H1 (cell line): ENCODE measurements at regions not wholly inside any gene's neighbourhood (a gene's known extent, or its start where the extent isn't known, plus 50 kb on each side); places are given as distances from the start of the nearest gene placed in this dataset.

Source experiments
- CTCF ChIA-PET: fragments of 300-600 bp; sonication (Branson Sonifier 250); formaldehyde crosslinking; loops from one replicate; lab custom pipeline; 2021; ENCODE audit not compliant: partially characterized antibody; lab: Charles Lee
- POLR2A ChIA-PET: fragments of 300-600 bp; sonication (Branson Sonifier 250); formaldehyde crosslinking; loops from one replicate; lab custom pipeline; 2021; ENCODE audit warnings: inconsistent platforms; ENCODE audit not compliant: partially characterized antibody; lab: Charles Lee
- DNase-seq, 2 experiments: peaks; one replicate each; pipeline versions ENCODE4 v3.0.0 to v3.0.0-alpha.2; 2010 to 2022; ENCODE audit warnings: low spot score in 2 of 2, low read depth in 1 of 2, mixed read lengths in 1 of 2
- FAIRE-seq: peaks from 2 replicates; lab custom pipeline; 2011; peaks lifted over from hg19 to GRCh38; lab: Jason Lieb, UNC
- H2AFZ ChIP-seq: 2 replicates; pipeline ENCODE4 v1.8.1; 2012; ENCODE audit warnings: low read length, inconsistent platforms
- H2AK5ac ChIP-seq: 2 replicates; pipeline ENCODE4 v1.6.1; 2013; ENCODE audit warnings: low read depth, low read length
- H2BK120ac ChIP-seq: replicated peaks from 2 replicates; pipeline ENCODE3; 2013; ENCODE audit warnings: low read depth, low read length, inconsistent platforms
- H2BK12ac ChIP-seq: 2 replicates; pipeline ENCODE4 v1.6.1; 2013; ENCODE audit warnings: low read depth, low read length
- H2BK15ac ChIP-seq: 2 replicates; pipeline ENCODE4 v1.6.1; 2013; ENCODE audit warnings: low read length
- H2BK20ac ChIP-seq: 2 replicates; pipeline ENCODE4 v1.6.1; 2013; ENCODE audit warnings: low read length
- H2BK5ac ChIP-seq: 2 replicates; pipeline ENCODE4 v1.6.1; 2013; ENCODE audit warnings: low read depth, low read length
- H3K14ac ChIP-seq: 2 replicates; pipeline ENCODE4 v1.6.1; 2013; ENCODE audit warnings: inconsistent platforms; ENCODE audit not compliant: insufficient read length
- H3K18ac ChIP-seq: 2 replicates; pipeline ENCODE4 v1.6.1; 2013; ENCODE audit warnings: low read length; ENCODE audit errors: extremely low read depth
- H3K23ac ChIP-seq: 2 replicates; pipeline ENCODE4 v1.6.1; 2013; ENCODE audit warnings: inconsistent platforms; ENCODE audit not compliant: insufficient read length
- H3K23me2 ChIP-seq: 2 replicates; pipeline ENCODE4 v1.6.1; 2013; ENCODE audit warnings: low read depth, low read length
- H3K27ac ChIP-seq: 2 replicates; pipeline ENCODE4 v1.6.1; 2011; ENCODE audit warnings: low read depth, low read length, inconsistent platforms
- H3K27me3 ChIP-seq, 4 experiments: replicated peaks in 1 of 4; 1 replicate in 1 of 4; 2 replicates in 3 of 4; pipeline versions ENCODE4 v1.6.1 to v1.8.1; 2011 to 2013; ENCODE audit warnings: low read length in 3 of 4, mild to moderate bottlenecking in 3 of 4, inconsistent platforms in 2 of 4, mixed read lengths in 2 of 4, moderate library complexity in 1 of 4; ENCODE audit not compliant: control insufficient read depth in 3 of 4, insufficient read depth in 3 of 4; ENCODE audit errors: extremely low read depth in 1 of 4
- H3K36me3 ChIP-seq, 4 experiments: 2 replicates each; pipeline versions ENCODE4 v1.6.1 to v1.8.1; 2011 to 2013; ENCODE audit warnings: mild to moderate bottlenecking in 4 of 4, low read length in 3 of 4, moderate library complexity in 2 of 4, control low read depth in 1 of 4, inconsistent platforms in 1 of 4; ENCODE audit not compliant: insufficient read depth in 4 of 4, control insufficient read depth in 2 of 4
- H3K4ac ChIP-seq: replicated peaks from 2 replicates; pipeline ENCODE3; 2013; ENCODE audit warnings: low read length, low read depth, mixed read lengths, inconsistent platforms; ENCODE audit not compliant: insufficient read length
- H3K4me1 ChIP-seq, 4 experiments: replicated peaks in 1 of 4; 1 replicate in 1 of 4; 2 replicates in 3 of 4; pipeline versions ENCODE4 v1.6.1 to v1.8.1; 2011 to 2013; ENCODE audit warnings: low read length in 3 of 4, inconsistent platforms in 2 of 4, mixed read lengths in 1 of 4; ENCODE audit not compliant: insufficient read depth in 4 of 4, control insufficient read depth in 3 of 4
- H3K4me2 ChIP-seq, 2 experiments: 2 replicates each; pipeline versions ENCODE4 v1.6.1 to v1.8.1; 2011 to 2013; ENCODE audit warnings: low read depth in 2 of 2, low read length in 2 of 2, control low read depth in 1 of 2, inconsistent platforms in 1 of 2, mild to moderate bottlenecking in 1 of 2; ENCODE audit not compliant: insufficient read depth in 1 of 2
- H3K4me3 ChIP-seq, 4 experiments: fragments of 200-600, 300-600 bp in 1 of 4; sonication (generic), shearing (Covaris generic), sonication (Bioruptor Twin) in 1 of 4; 2 replicates each; pipeline versions ENCODE4 v1.5.1 to v1.8.1; 2011 to 2016; ENCODE audit warnings: low read length in 4 of 4, low read depth in 3 of 4, control low read depth in 2 of 4, inconsistent platforms in 2 of 4, mild to moderate bottlenecking in 2 of 4, mixed read lengths in 1 of 4, moderate library complexity in 1 of 4; ENCODE audit not compliant: insufficient read depth in 2 of 4; ENCODE audit errors: extremely low read depth in 1 of 4
- H3K56ac ChIP-seq: replicated peaks from 2 replicates; pipeline ENCODE3; 2013; ENCODE audit warnings: low read depth, mild to moderate bottlenecking, mixed read lengths, low read length, inconsistent platforms; ENCODE audit not compliant: insufficient read length
- H3K79me1 ChIP-seq: 2 replicates; pipeline ENCODE4 v1.6.1; 2013; ENCODE audit warnings: low read depth, low read length, control low read depth
- H3K79me2 ChIP-seq, 2 experiments: 2 replicates each; pipeline versions ENCODE4 v1.6.1 to v1.8.1; 2012 to 2013; ENCODE audit warnings: low read length in 2 of 2, mild to moderate bottlenecking in 2 of 2, inconsistent platforms in 1 of 2; ENCODE audit not compliant: insufficient read depth in 2 of 2, control insufficient read depth in 1 of 2
- H3K9ac ChIP-seq, 4 experiments: replicated peaks in 1 of 4; 1 replicate in 1 of 4; 2 replicates in 3 of 4; pipeline versions ENCODE4 v1.6.1 to v1.8.1; 2011 to 2013; ENCODE audit warnings: low read depth in 3 of 4, low read length in 3 of 4, control low read depth in 2 of 4, mild to moderate bottlenecking in 2 of 4, moderate library complexity in 2 of 4, inconsistent platforms in 1 of 4; ENCODE audit errors: extremely low read depth in 1 of 4
- H3K9me3 ChIP-seq, 2 experiments: 2 replicates each; pipeline versions ENCODE4 v1.6.1 to v1.8.1; 2012 to 2013; ENCODE audit warnings: mild to moderate bottlenecking in 2 of 2, moderate library complexity in 2 of 2, control low read depth in 1 of 2, inconsistent platforms in 1 of 2, low read depth in 1 of 2, low read length in 1 of 2, mixed read lengths in 1 of 2; ENCODE audit not compliant: insufficient read depth in 2 of 2
- H4K20me1 ChIP-seq, 2 experiments: replicated peaks in 1 of 2; 2 replicates each; pipeline versions ENCODE3 to v1.8.1; 2011 to 2013; ENCODE audit warnings: inconsistent platforms in 2 of 2, low read length in 2 of 2, mild to moderate bottlenecking in 1 of 2; ENCODE audit not compliant: insufficient read depth in 2 of 2, control insufficient read depth in 1 of 2
- H4K5ac ChIP-seq: 2 replicates; pipeline ENCODE4 v1.6.1; 2013; ENCODE audit warnings: low read length, low read depth, mixed read lengths, inconsistent platforms; ENCODE audit not compliant: insufficient read length
- H4K8ac ChIP-seq: 2 replicates; pipeline ENCODE4 v1.8.0; 2013; ENCODE audit warnings: mild to moderate bottlenecking, moderate library complexity, low read length, inconsistent platforms; ENCODE audit not compliant: insufficient read depth; ENCODE audit errors: extremely low read depth
- H4K91ac ChIP-seq: replicated peaks from 2 replicates; pipeline ENCODE3; 2013; ENCODE audit warnings: low read length, mixed read lengths, inconsistent platforms; ENCODE audit not compliant: insufficient read length
- CHD1 ChIP-seq: IDR thresholded peaks from 2 replicates; pipeline ENCODE4 v1.6.1; 2012; ENCODE audit warnings: low read depth, low read length, improper control_type of control experiment
- CHD2 ChIP-seq: IDR thresholded peaks from 2 replicates; pipeline ENCODE4 v1.6.1; 2012; ENCODE audit warnings: low read length, improper control_type of control experiment
- CTCF ChIP-seq, 3 experiments: IDR thresholded peaks; 1 replicate in 2 of 3; 2 replicates in 1 of 3; pipeline versions ENCODE4 v1.5.1 to v1.6.1; 2011; ENCODE audit warnings: low read length in 3 of 3, mild to moderate bottlenecking in 3 of 3, inconsistent platforms in 2 of 3, low read depth in 1 of 3, moderate library complexity in 1 of 3; ENCODE audit not compliant: insufficient read depth in 1 of 3; ENCODE audit errors: control extremely low read depth in 1 of 3
- KDM4A ChIP-seq: IDR thresholded peaks from one replicate; pipeline ENCODE4 v1.7.1; 2012; ENCODE audit warnings: low read depth, mild to moderate bottlenecking, moderate library complexity, low read length, inconsistent platforms; ENCODE audit not compliant: severe bottlenecking
- NANOG ChIP-seq: IDR thresholded peaks from 2 replicates; pipeline ENCODE4 v1.6.1; 2011; ENCODE audit warnings: low read length, low read depth, mild to moderate bottlenecking, inconsistent platforms; ENCODE audit not compliant: insufficient read depth, poor library complexity, severe bottlenecking
- PHF8 ChIP-seq: fragments of 200-600 bp; sonication (generic); conservative IDR thresholded peaks from 2 replicates; pipeline ENCODE4 v1.7.1; 2012; ENCODE audit warnings: low read depth, mild to moderate bottlenecking, inconsistent platforms, low read length, moderate library complexity
- SIN3A ChIP-seq, 2 experiments: IDR thresholded peaks in 1 of 2; conservative IDR thresholded peaks in 1 of 2; 2 replicates each; pipeline ENCODE4 v1.6.1; 2011 to 2012; ENCODE audit warnings: low read length in 2 of 2, improper control_type of control experiment in 1 of 2, low read depth in 1 of 2, mild to moderate bottlenecking in 1 of 2
- SIRT6 ChIP-seq: IDR thresholded peaks from one replicate; pipeline ENCODE4 v1.7.1; 2012; ENCODE audit warnings: low read length, inconsistent platforms
- SIX5 ChIP-seq: IDR thresholded peaks from 2 replicates; pipeline ENCODE4 v1.6.1; 2011; ENCODE audit warnings: mild to moderate bottlenecking, low read depth, low read length
- SRF ChIP-seq: IDR thresholded peaks from 2 replicates; pipeline ENCODE4 v1.6.1; 2011; ENCODE audit warnings: mild to moderate bottlenecking, low read depth, low read length, moderate library complexity
- TAF7 ChIP-seq: optimal IDR thresholded peaks from 2 replicates; pipeline ENCODE3; 2011; ENCODE audit warnings: low read depth, mild to moderate bottlenecking, inconsistent platforms, low read length, moderate library complexity, borderline replicate concordance
- YY1 ChIP-seq: IDR thresholded peaks from 2 replicates; pipeline ENCODE4 v1.6.1; 2011; ENCODE audit warnings: low read depth, mild to moderate bottlenecking, low read length
- WGBS, 2 experiments: shearing (Covaris generic) in 1 of 2; methylation state at CpG; one replicate each; pipeline versions ENCODE4 v1.1.6 to v1.1.7; 2013 to 2015; ENCODE audit warnings: low lambda C conversion rate in 2 of 2, mixed read lengths in 2 of 2, inconsistent platforms in 1 of 2, low coverage in 1 of 2, missing lambda C conversion rate in 1 of 2; ENCODE audit not compliant: insufficient replicate concordance in 2 of 2, insufficient coverage in 1 of 2, insufficient read length in 1 of 2; ENCODE audit errors: extremely low coverage in 1 of 2, missing lambda C conversion rate in 1 of 2; 5-methylcytosine and 5-hydroxymethylcytosine counted together

GRCh38 chr9:111108946-111109345 is 70.7 kb upstream of the LPAR1 start:
- peak overlapping the region; percentile 68; the same call in 1 of the 2 replicates for H2AFZ ChIP-seq
- no peak overlapping the region; the same call in 1 of the 2 replicates for H2BK15ac ChIP-seq
- H3K14ac ChIP-seq, result no peak overlapping the region
- H3K4me1 ChIP-seq, result peaks cover 0 to 4% (median 0%) of the 10 kb centered on the region in 4 experiments; a peak in 1 of 7 replicates
- no peaks in the 10 kb centered on the region for H3K79me1 ChIP-seq
- peak overlapping the region; percentile 84; the same call in 1 of the 2 replicates for H2BK20ac ChIP-seq
- no peak overlapping the region for H4K8ac ChIP-seq
- no peaks in the 10 kb centered on the region for H3K36me3 ChIP-seq
- DNase-seq (no peak), FAIRE-seq (no peak)
- H3K56ac ChIP-seq, result no peak overlapping the region
- H3K9ac ChIP-seq, result no peak overlapping the region
- H3K4me2 ChIP-seq, result no peak overlapping the region
- no peak overlapping the region for H4K91ac ChIP-seq
- ChIA-PET CTCF (no interaction called here), POLR2A (no interaction called here)
- no peaks in the 10 kb centered on the region for H3K27me3 ChIP-seq
- H4K5ac ChIP-seq, result no peak overlapping the region
- H2BK120ac ChIP-seq, result no peak overlapping the region
- H3K23me2 ChIP-seq, result no peaks in the 10 kb centered on the region
- no peaks in the 10 kb centered on the region for H3K9me3 ChIP-seq
- no peaks in the 10 kb centered on the region for H3K79me2 ChIP-seq
- H3K27ac ChIP-seq, result no peak overlapping the region
- H3K23ac ChIP-seq, result no peak overlapping the region
- peak overlapping the region; percentile 28; the same call in 1 of the 2 replicates for H2BK5ac ChIP-seq
- 87% methylated on average over 3 of the region's 3 CpGs; no CpG with 5 or more reads in 1 of the 2 experiments for WGBS, 2 experiments
- H3K4me3 ChIP-seq, result no peak overlapping the region
- H3K18ac ChIP-seq, result no peak overlapping the region
- H3K4ac ChIP-seq, result no peak overlapping the region
- no peak overlapping the region for H2AK5ac ChIP-seq
- no peak overlapping the region for H2BK12ac ChIP-seq
- H4K20me1 ChIP-seq, result peaks cover 0 to 1% of the 10 kb centered on the region in 2 experiments
- TF ChIP-seq KDM4A (no peak), SIX5 (no peak), NANOG (no peak), SIN3A (conservative IDR thresholded peaks at IDR 0.05 in 1 of 2, IDR thresholded peaks at IDR 0.05 in 1 of 2; ENCODE audit: low read depth in 1 of 2, low read length in 2 of 2) (no peak), PHF8 (no peak), YY1 (no peak), CHD1 (no peak), SRF (no peak), CHD2 (no peak), SIRT6 (no peak), TAF7 (no peak), CTCF (IDR thresholded peaks at IDR 0.05; ENCODE audit: control extremely low read depth in 1 of 3, insufficient read depth in 1 of 3, low read depth in 1 of 3, low read length in 3 of 3) (no peak)
